IMR-90 (cell line): ENCODE measurements at regions not wholly inside any gene's neighbourhood (a gene's known extent, or its start where the extent isn't known, plus 50 kb on each side); places are given as distances from the start of the nearest gene placed in this dataset.

Experiments
- ATAC-seq: fragments of 200-7000 bp; cut with Tn5 transposase; 2 replicates; pipeline ENCODE4 v1.9.1; 2020; ENCODE audit warnings: low read depth, mild to moderate bottlenecking, moderate library complexity
- BruUV-seq: library from RNA; stranded (reverse); fragments of 400-500 nt; replicated peaks from 2 replicates; lab custom pipeline; 2021; lab: Mats Ljungman, UMichigan
- CTCF ChIA-PET: fragments of 300-600 bp; formaldehyde crosslinking; extraction: SDS; loops from one replicate; lab custom pipeline; 2021; ENCODE audit warnings: antibody characterized with exemption; lab: Yijun Ruan, JAX
- POLR2A ChIA-PET: fragments of 300-600 bp; sonication (Branson Sonifier 250); formaldehyde crosslinking; loops from one replicate; lab custom pipeline; 2022; ENCODE audit warnings: antibody characterized with exemption; ENCODE audit not compliant: unreplicated experiment; lab: Charles Lee
- DNase-seq: peaks from one replicate; pipeline ENCODE4 v3.0.0; 2013
- H2AFZ ChIP-seq: replicated peaks from 2 replicates; pipeline ENCODE3; 2013; ENCODE audit warnings: low read length, mild to moderate bottlenecking; ENCODE audit not compliant: poor library complexity
- H2AK5ac ChIP-seq: 2 replicates; pipeline ENCODE4 v1.6.1; 2013; ENCODE audit warnings: low read depth, low read length, inconsistent platforms
- H2AK9ac ChIP-seq: replicated peaks from 2 replicates; pipeline ENCODE3; 2013; ENCODE audit warnings: mild to moderate bottlenecking, low read depth, low read length, moderate library complexity; ENCODE audit not compliant: poor library complexity
- H2BK120ac ChIP-seq: 2 replicates; pipeline ENCODE4 v1.6.1; 2013; ENCODE audit warnings: low read depth, low read length, inconsistent platforms
- H2BK15ac ChIP-seq: 3 replicates; pipeline ENCODE4 v1.6.1; 2013; ENCODE audit warnings: low read depth, low read length, inconsistent platforms
- H2BK20ac ChIP-seq: 2 replicates; pipeline ENCODE4 v1.6.1; 2013; ENCODE audit warnings: low read depth, mild to moderate bottlenecking, inconsistent platforms, low read length, moderate library complexity
- H2BK5ac ChIP-seq: 2 replicates; pipeline ENCODE4 v1.6.1; 2013; ENCODE audit warnings: mild to moderate bottlenecking, low read depth, low read length, inconsistent platforms; ENCODE audit not compliant: poor library complexity, severe bottlenecking
- H3K14ac ChIP-seq: replicated peaks from 2 replicates; pipeline ENCODE4 v1.6.1; 2013; ENCODE audit warnings: low read depth, low read length, inconsistent platforms
- H3K18ac ChIP-seq: 2 replicates; pipeline ENCODE4 v1.6.1; 2013; ENCODE audit warnings: low read depth, low read length, control low read depth
- H3K23ac ChIP-seq: 2 replicates; pipeline ENCODE4 v1.6.1; 2013; ENCODE audit warnings: low read depth, low read length, inconsistent platforms
- H3K27ac ChIP-seq: 2 replicates; pipeline ENCODE4 v1.5.1; 2013; ENCODE audit warnings: mild to moderate bottlenecking, control low read depth, low read length; ENCODE audit not compliant: insufficient read depth
- H3K27me3 ChIP-seq: 2 replicates; pipeline ENCODE4 v1.6.1; 2013; ENCODE audit warnings: low read length; ENCODE audit not compliant: control insufficient read depth, insufficient read depth
- H3K36me3 ChIP-seq: 2 replicates; pipeline ENCODE4 v1.6.1; 2013; ENCODE audit warnings: low read length, mixed read lengths; ENCODE audit not compliant: control insufficient read depth, insufficient read depth
- H3K4ac ChIP-seq: 2 replicates; pipeline ENCODE4 v1.6.1; 2013; ENCODE audit warnings: low read depth, low read length, inconsistent platforms
- H3K4me1 ChIP-seq: 2 replicates; pipeline ENCODE4 v1.6.1; 2013; ENCODE audit warnings: low read length, mixed read lengths; ENCODE audit not compliant: control insufficient read depth, insufficient read depth
- H3K4me2 ChIP-seq: 2 replicates; pipeline ENCODE4 v1.6.1; 2013; ENCODE audit warnings: low read depth, mild to moderate bottlenecking, control low read depth, low read length, moderate library complexity
- H3K4me3 ChIP-seq: 2 replicates; pipeline ENCODE4 v1.5.1; 2013; ENCODE audit warnings: low read depth, mild to moderate bottlenecking, control low read depth, low read length, moderate library complexity; ENCODE audit not compliant: insufficient read depth
- H3K56ac ChIP-seq: 2 replicates; pipeline ENCODE4 v1.6.1; 2013; ENCODE audit warnings: low read length, inconsistent platforms; ENCODE audit not compliant: insufficient read depth; ENCODE audit errors: extremely low read depth
- H3K79me1 ChIP-seq, 2 experiments: 2 replicates each; pipeline ENCODE4 v1.6.1; 2013; ENCODE audit warnings: low read length in 2 of 2, inconsistent platforms in 1 of 2, low read depth in 1 of 2
- H3K9ac ChIP-seq: 2 replicates; pipeline ENCODE4 v1.6.1; 2013; ENCODE audit warnings: low read depth, low read length, control low read depth
- H3K9me1 ChIP-seq: 2 replicates; pipeline ENCODE4 v1.6.1; 2013; ENCODE audit warnings: low read length, inconsistent platforms; ENCODE audit not compliant: insufficient read depth
- H3K9me3 ChIP-seq: 2 replicates; pipeline ENCODE4 v1.6.1; 2013; ENCODE audit warnings: low read length; ENCODE audit not compliant: control insufficient read depth, insufficient read depth
- H4K20me1 ChIP-seq: 2 replicates; pipeline ENCODE4 v1.6.1; 2013; ENCODE audit warnings: low read length, inconsistent platforms; ENCODE audit not compliant: insufficient read depth
- H4K5ac ChIP-seq: 2 replicates; pipeline ENCODE4 v1.6.1; 2013; ENCODE audit warnings: mild to moderate bottlenecking, low read depth, low read length, control low read depth
- H4K8ac ChIP-seq, 2 experiments: 2 replicates each; pipeline ENCODE4 v1.6.1; 2013; ENCODE audit warnings: low read depth in 2 of 2, low read length in 2 of 2, control low read depth in 1 of 2, inconsistent platforms in 1 of 2
- H4K91ac ChIP-seq: 2 replicates; pipeline ENCODE4 v1.6.1; 2013; ENCODE audit warnings: low read depth, low read length, inconsistent platforms; ENCODE audit not compliant: insufficient read depth
- BHLHE40 ChIP-seq: fragments of 150-350 bp; IDR thresholded peaks from 2 replicates; pipeline ENCODE4 v1.6.1; 2016; ENCODE audit warnings: mild to moderate bottlenecking, low read depth, low read length
- CEBPB ChIP-seq: IDR thresholded peaks from 2 replicates; pipeline ENCODE4 v1.6.1; 2012; ENCODE audit warnings: low read depth, low read length, improper control_type of control experiment
- MAFK ChIP-seq: IDR thresholded peaks from 2 replicates; pipeline ENCODE4 v1.6.1; 2012; ENCODE audit warnings: low read depth, low read length, improper control_type of control experiment
- WGBS, 2 experiments: methylation state at CpG; one replicate each; pipeline versions ENCODE4 v1.1.5 to v1.1.7; 2013; ENCODE audit warnings: missing lambda C conversion rate in 2 of 2; ENCODE audit not compliant: insufficient read length in 1 of 2; ENCODE audit errors: extremely low coverage in 2 of 2; 5-methylcytosine and 5-hydroxymethylcytosine counted together
- dilution Hi-C: fragments of 300-500 bp; cut with HindIII; formaldehyde crosslinking; loops from one replicate; pipeline ENCODE4 v1.14.3; 2018; ENCODE audit warnings: low sequenced_read_pairs; ENCODE audit not compliant: unreplicated experiment
- in situ Hi-C: fragments of 300-500 bp; cut with MboI; formaldehyde crosslinking; loops from 3 replicates; pipeline ENCODE4 v1.14.3; 2019; ENCODE audit warnings: low sequenced_read_pairs, inconsistent platforms, mixed read lengths
- intact Hi-C: fragments of 100-400 bp; cut with micrococcal nuclease; formaldehyde crosslinking; loops from 2 replicates; pipeline ENCODE4 v1.10.0; 2022

- H3K27me3 ChIP-seq = no peaks in the 10 kb centered on the region
- BruUV-seq = no TSS peak
- ATAC-seq (peak; percentile 48), DNase-seq (peak; percentile 46)
- peak overlapping the region; percentile 29; the same call in 1 of the 2 replicates for H3K23ac ChIP-seq
- peak overlapping the region; percentile 24; the same call in 1 of the 2 replicates for H3K56ac ChIP-seq
- WGBS, 2 experiments = no CpG with 5 or more reads among the region's 5 CpGs
- dilution Hi-C loops = no loop called here
- H3K4me3 ChIP-seq = no peak overlapping the region
- H4K5ac ChIP-seq = peak overlapping the region; percentile 67
- H3K9ac ChIP-seq = peak overlapping the region; percentile 44; the same call in 1 of the 2 replicates
- H4K91ac ChIP-seq = peak overlapping the region; percentile 80
- H2BK5ac ChIP-seq = peak overlapping the region; percentile 52
- TF ChIP-seq BHLHE40 (no peak), CEBPB (peak; percentile 32; the same call in 1 of the 2 replicates), MAFK (no peak)
- H4K8ac ChIP-seq = peak overlapping the region; percentile 3 to 75; a peak in 2 of 4 replicates
- peak overlapping the region; percentile 39; the same call in 1 of the 2 replicates for H3K14ac ChIP-seq
- peak overlapping the region; percentile 87 for H3K27ac ChIP-seq
- H2BK120ac ChIP-seq = peak overlapping the region; percentile 53
- ChIA-PET CTCF (interaction anchor here (0.9 kb wide), 1 partner anchor 9 kb away, joined by 3 read pairs; no protein-coding TSS in a partner anchor), POLR2A (interaction anchor here (1.4 kb wide), 1 partner anchor 97 kb away, joined by 6 read pairs; no protein-coding TSS in a partner anchor)
- H3K4me1 ChIP-seq = peaks cover 9% of the 10 kb centered on the region; the same call in 1 of the 2 replicates
- no peak overlapping the region for H2AK9ac ChIP-seq
- H3K9me3 ChIP-seq = peaks cover 7% of the 10 kb centered on the region
- peak overlapping the region; percentile 29; the same call in 1 of the 2 replicates for H3K4ac ChIP-seq
- no peaks in the 10 kb centered on the region for H3K36me3 ChIP-seq
- H2BK20ac ChIP-seq = peak overlapping the region; percentile 89
- no peaks in the 10 kb centered on the region for H4K20me1 ChIP-seq
- no peak overlapping the region for H2AK5ac ChIP-seq
- intact Hi-C loops = no loop called here
- peak overlapping the region; percentile 20; the same call in 2 of the 3 replicates for H2BK15ac ChIP-seq
- in situ Hi-C loops = no loop called here
- H3K9me1 ChIP-seq = no peaks in the 10 kb centered on the region
- H3K18ac ChIP-seq = peak overlapping the region; percentile 98
- H2AFZ ChIP-seq = no peak overlapping the region
- peak overlapping the region; percentile 73; the same call in 1 of the 2 replicates for H3K4me2 ChIP-seq
- H3K79me1 ChIP-seq = no peaks in the 10 kb centered on the region; a peak in 1 of 4 replicates
Observed at GRCh38 chr2:150581717-150582472, 94.4 kb upstream of the RND3 start.
